ENCODE measurements at regions not wholly inside any gene's neighbourhood (a gene's known extent, or its start where the extent isn't known, plus 50 kb on each side); places are given as distances from the start of the nearest gene placed in this dataset.
"Not testable (repeated sequence)": the region's sequence is repeated elsewhere in the genome, so short reads cannot be mapped to it uniquely, and the experiment has no call there.

- H3K4me1 Mint-ChIP-seq, result peaks cover 3% of the 10 kb centered on the region
- TF ChIP-seq CTCF (IDR thresholded peaks at IDR 0.05; ENCODE audit: unreplicated experiment in 3 of 3), result no peak
- H3K27ac Mint-ChIP-seq, result no peak overlapping the region
- no peaks in the 10 kb centered on the region for H3K27me3 Mint-ChIP-seq (ENCODE audit: low read depth)
- no peak overlapping the region for H3K4me3 Mint-ChIP-seq
- H3K36me3 Mint-ChIP-seq (ENCODE audit: low read depth), result no peaks in the 10 kb centered on the region
- H3K9me3 Mint-ChIP-seq, result no peaks in the 10 kb centered on the region
Measured at GRCh38 chr4:152180369-152180768, 355.5 kb downstream of the FBXW7 start.

DNA sequence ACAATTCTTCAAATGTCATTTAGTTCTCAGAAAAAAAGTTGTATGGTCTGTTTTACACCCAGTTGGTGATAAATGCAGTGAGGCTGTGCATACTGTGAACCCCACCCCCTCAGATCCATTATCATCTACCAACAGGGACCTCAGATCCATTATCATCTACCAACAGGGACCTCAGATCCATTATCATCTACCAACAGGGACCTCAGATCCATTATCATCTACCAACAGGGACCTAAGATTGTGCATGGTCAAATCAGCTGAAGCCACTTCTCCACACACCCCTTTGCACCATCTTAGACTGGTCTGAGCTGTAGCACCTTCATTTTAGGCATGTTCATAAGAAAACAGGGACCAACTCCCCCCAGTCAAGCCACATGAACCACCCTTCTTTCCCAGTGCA, 358.4 kb downstream of the FBXW7 start:
- H3K27ac Mint-ChIP-seq; H3K27me3 Mint-ChIP-seq (ENCODE audit: low read depth); H3K4me1 Mint-ChIP-seq; H3K36me3 Mint-ChIP-seq (ENCODE audit: low read depth); H3K9me3 Mint-ChIP-seq; H3K4me3 Mint-ChIP-seq: not testable (repeated sequence)

DNA sequence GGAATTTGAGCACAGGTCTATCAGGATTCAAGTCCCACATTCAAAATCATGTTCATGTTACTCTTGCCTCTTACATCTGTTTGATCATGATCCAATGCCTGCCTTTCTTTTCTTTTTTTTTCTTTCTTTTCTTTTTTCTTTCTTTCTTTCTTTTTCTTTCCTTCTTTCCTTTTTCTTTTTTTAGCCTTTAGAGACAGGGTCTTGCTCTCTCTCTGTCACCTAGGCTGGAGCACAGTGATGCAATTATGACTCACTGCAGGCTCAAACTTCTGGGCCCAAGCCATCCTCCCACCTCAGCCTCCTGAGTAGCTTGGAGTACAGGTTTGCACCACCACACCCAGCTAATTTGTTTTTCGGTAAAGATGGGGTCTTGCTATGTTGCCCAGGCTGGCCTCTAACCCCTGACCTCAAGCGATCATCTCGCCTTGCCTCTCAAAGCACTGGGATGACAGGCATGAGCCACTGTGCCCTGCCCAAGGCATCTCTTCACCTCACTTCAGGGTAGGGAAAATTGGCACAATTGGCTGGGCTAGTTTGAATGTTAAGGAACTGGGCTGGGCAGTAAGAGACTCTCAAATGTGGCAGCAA, 359.2 kb downstream of the FBXW7 start:
- Mint-ChIP-seq H3K36me3 (ENCODE audit: low read depth) (no peaks in the 10 kb centered on the region), H3K27me3 (ENCODE audit: low read depth) (no peaks in the 10 kb centered on the region), H3K27ac (no peak overlapping the region), H3K4me3 (no peak overlapping the region), H3K9me3 (no peaks in the 10 kb centered on the region), H3K4me1 (peaks cover 3% of the 10 kb centered on the region)
- TF ChIP-seq CTCF (IDR thresholded peaks at IDR 0.05; ENCODE audit: unreplicated experiment in 3 of 3), result no peak

DNA sequence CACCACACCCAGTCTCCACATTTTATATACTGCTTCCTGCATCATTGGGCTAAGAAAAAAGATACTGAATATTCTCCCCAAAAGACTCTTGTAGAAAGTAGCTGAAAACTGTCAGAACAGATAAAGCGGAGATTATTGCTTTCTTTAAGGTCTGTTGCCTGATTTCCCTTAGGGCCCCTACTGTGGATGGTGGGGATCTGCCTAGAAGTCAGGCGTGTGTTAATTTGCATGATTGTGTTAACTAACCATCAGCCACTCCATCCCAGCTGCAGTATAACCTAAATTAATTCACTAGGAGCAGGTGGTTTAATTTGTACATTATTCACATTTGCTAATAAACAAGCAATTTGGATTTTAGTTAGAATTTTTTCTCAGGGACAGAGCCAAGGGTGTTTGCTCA, 360.3 kb downstream of the FBXW7 start:
- Mint-ChIP-seq H3K36me3 (ENCODE audit: low read depth) (no peaks in the 10 kb centered on the region), H3K4me1 (peaks cover 3% of the 10 kb centered on the region), H3K27ac (no peak overlapping the region), H3K27me3 (ENCODE audit: low read depth) (no peaks in the 10 kb centered on the region), H3K9me3 (no peaks in the 10 kb centered on the region), H3K4me3 (no peak overlapping the region)
- TF ChIP-seq CTCF (IDR thresholded peaks at IDR 0.05; ENCODE audit: unreplicated experiment in 3 of 3), result no peak

GRCh38 chr4:152172146-152172545, 363.7 kb downstream of the FBXW7 start:
- no peak for TF ChIP-seq CTCF (IDR thresholded peaks at IDR 0.05; ENCODE audit: unreplicated experiment in 3 of 3)
- Mint-ChIP-seq H3K9me3 (no peaks in the 10 kb centered on the region), H3K4me1 (no peaks in the 10 kb centered on the region), H3K4me3 (no peak overlapping the region), H3K27ac (no peak overlapping the region), H3K27me3 (ENCODE audit: low read depth) (peaks cover 10% of the 10 kb centered on the region), H3K36me3 (ENCODE audit: low read depth) (no peaks in the 10 kb centered on the region)

GRCh38 chr4:152171556-152171955, 364.3 kb downstream of the FBXW7 start:
- no peaks in the 10 kb centered on the region for H3K36me3 Mint-ChIP-seq (ENCODE audit: low read depth)
- H3K27ac Mint-ChIP-seq, result no peak overlapping the region
- TF ChIP-seq CTCF (IDR thresholded peaks at IDR 0.05; ENCODE audit: unreplicated experiment in 3 of 3), result no peak
- no peak overlapping the region for H3K4me3 Mint-ChIP-seq
- H3K27me3 Mint-ChIP-seq (ENCODE audit: low read depth), result peaks cover 12% of the 10 kb centered on the region
- H3K4me1 Mint-ChIP-seq, result no peaks in the 10 kb centered on the region
- H3K9me3 Mint-ChIP-seq, result no peaks in the 10 kb centered on the region

Measured in nephron (organoid).